HG03066 (cell line): ENCODE measurements at regions not wholly inside any gene's neighbourhood (a gene's known extent, or its start where the extent isn't known, plus 50 kb on each side); places are given as distances from the start of the nearest gene placed in this dataset.

Source experiments
- ATAC-seq: cut with Tn5 transposase; IDR thresholded peaks from one replicate; pipeline ENCODE4 v1.9.1; 2021; ENCODE audit warnings: low read depth; ENCODE audit not compliant: unreplicated experiment

DNA sequence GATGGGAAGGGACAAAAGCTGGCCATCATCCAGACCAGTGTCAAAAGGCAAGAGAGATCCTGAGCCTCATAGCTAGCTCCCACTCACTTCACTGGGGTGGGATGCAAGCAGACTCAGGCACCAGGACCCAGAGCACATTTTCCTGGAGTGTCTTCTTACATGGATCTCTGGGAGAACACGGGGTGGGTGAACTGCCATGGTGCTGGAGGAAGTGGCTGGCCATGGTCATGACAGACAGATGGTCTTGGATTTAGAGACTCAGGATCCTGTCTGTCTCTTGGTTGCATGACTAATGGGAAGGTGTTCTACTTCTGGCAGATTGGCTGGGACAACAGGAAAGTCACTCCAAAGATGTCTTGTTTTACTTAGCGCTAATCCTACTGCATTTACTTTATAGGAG is 311.5 kb downstream of the ATP23 start:
- ATAC-seq, result no peak

DNA sequence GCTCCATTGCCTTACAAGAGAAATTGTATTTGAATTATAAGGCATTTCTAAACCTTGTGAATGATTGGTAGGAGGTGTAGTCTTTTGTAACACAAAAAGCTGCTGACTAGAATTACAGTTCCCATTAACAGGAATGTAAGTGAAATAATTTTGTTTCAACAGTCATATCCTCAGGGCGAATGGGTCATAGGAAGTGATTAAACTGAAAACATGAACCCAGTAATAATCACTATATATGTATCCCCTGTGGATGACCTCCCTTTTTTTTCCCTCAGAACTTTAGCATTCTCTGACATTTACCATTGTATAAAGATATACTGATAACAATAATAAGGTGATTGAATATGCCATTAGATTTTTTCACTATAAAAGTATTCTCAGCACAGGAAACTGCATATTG is 312.3 kb downstream of the ATP23 start:
- ATAC-seq, result no peak

DNA sequence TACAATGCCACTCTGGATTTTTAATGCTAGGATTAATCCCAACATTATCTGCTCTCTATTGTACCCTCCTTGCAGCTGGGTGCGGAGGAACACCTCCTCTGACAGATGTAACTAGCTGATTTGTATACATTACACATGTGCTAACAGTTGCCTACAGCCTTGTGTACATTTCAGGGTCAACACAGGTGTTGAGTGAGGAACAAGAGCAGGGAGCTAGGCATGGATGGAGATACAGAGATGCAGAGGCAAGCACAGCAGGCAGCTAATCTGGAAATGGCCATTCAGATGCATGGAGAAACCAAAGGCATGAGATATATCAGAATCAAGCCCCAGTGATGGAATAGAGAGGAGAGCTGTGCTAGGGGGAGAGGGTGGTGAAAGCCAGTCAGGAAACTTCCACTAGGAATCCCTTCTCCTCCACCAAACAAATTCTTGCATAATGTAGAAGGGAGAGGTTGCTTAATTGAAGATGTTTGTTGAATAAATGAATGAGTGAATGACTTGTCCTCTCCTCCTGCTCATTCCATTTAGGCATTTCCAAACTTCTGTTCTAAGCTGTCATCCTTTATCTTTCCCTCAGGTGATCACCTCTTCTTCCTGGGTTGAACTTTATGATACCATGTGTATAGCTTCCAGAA is 313.2 kb downstream of the ATP23 start:
- ATAC-seq, result no peak

DNA sequence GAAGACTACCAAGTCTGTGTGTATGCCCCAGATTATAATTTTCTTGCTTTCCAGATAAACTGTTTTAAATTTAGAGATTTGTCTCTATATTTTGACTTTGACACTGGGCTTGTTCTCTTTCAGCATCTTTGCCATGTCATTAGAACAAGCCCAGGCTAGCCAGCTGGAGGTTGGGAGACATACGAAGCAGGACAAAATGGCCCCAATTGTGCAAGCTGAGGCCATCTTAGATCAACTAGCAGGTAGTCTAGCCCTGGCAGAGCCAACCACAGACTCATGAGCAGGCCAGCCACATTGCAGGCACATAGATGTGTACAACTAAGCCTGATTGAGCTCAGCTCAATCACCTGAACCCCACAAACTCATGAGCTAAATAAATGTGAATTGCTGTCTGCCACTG is 321.4 kb downstream of the ATP23 start:
- ATAC-seq, result no peak

DNA sequence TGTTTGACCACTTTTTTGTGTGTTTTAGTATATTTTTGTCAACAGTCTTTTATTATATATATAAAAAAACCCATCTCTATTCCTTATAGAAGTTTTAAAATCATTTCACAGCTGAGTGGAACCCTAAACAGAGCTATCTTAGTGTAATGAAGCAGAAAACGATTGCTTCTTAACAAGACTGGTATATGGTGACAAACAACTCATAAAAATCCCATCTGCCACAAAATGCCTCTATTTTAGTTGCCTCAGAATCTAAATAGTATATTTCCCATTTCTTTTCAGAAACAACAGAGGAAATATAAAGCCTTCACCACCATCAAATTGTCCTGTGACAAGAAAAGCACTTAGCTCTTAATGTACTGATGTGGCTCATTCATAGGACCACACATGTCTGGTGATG is 322.4 kb downstream of the ATP23 start:
- ATAC-seq, result no peak

DNA sequence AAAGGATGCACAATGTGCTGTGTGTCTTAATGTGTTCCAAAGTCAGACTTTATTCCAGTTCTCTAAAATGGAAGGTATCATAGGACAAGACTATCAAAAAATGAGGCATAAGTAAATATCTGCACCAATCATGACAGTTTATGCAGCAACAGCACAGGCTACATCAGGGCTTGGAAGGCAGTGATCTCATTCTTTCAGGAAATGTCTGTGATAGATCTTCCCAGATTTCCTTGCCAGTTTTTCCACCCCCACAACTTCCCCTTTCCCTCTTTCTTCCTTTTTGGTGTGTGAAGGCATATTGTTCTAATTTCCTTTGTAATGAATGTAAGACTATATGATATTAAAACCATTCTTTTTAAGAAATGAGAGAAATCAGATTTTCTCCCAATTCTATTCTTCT is 326.7 kb downstream of the ATP23 start:
- no peak for ATAC-seq

DNA sequence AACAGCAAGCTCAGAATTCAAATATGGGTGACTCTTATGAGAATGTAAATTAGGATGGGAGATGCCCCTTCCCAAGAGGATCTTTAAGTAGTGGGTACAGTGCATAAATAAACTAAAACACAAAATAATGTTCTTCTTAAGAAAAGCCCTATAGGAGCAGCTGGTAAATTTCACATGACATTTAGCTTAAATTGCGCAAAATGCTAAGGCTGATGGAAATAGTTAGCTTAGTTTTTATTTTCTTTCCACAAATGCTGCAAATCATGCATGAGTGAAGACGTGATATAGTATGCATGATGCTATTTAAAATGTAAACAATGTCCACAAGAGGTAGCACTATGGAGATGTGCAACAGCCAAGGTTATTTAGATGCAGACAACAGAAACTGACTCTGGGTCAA is 328.1 kb downstream of the ATP23 start:
- no peak for ATAC-seq

DNA sequence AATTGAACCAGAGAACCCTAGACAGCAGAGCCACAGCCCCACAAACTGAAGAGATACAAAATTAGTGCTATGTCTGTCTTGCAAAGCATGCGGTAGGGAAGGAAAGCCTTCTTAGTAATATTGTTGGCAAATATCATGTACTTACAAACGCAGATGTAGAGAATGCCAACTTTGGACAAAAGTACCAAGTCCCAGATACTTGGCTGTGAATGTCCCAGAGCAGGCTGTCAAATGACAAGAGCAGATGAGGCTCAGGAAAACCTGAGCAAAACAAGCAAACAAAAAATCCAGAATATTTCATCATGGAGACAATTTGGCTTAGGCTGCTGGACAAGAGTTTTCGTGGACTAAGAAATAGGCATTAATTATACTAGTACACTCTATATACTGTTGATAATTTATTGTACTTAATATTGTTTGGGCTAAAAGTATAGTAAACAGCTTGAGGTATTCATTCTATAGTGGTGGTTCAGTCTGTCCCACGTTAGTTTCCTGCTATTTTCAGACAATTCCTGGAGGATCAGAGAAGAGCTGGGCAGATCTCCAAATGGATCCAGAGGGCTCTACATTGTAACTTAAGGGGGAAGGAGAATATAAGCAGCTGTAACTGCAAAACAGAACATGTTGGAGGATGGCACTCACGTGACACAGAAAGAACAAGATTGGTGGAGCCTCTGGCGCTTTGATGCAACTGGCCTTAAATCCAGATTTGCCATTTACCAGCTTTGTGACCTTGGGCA is 329.8 kb downstream of the ATP23 start:
- ATAC-seq, result no peak

DNA sequence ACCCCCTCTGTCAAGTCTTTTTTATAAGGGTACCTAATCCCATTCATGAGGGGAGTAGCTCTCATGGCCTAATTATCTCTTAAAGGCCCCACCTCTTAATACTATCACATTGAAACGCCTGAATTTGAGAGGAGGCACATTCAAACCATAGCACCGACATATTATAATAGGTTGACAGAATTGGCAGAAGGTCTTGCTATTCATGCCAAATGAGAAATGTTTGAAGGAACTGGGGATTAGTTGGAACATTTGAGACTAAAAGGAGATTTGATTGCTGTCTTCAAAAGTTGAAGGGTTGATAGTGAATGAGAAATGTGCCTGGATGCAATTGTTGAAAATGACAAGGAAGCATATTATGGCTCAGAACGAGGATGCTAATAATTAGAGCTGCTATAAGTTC is 331.1 kb downstream of the ATP23 start:
- no peak for ATAC-seq

DNA sequence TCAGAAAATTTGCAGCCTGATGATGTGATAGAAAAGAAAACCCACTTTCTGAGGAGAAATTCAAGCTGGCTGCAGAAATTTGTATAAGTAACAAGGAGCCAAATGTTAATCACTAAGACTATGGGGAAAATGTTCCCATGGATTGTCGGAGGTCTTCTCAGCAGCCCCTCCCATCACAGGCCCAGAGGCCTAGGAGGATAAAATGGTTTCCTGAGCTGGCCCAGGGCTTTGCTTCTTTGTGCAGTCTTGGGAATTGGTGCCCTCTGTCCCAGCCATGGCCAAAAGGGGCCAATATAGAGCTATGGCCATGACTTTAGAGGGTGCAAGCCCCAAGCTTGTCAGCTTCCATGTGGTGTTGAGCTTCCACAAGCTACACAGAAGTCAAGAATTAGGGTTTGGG is 335.9 kb downstream of the ATP23 start:
- no peak for ATAC-seq

DNA sequence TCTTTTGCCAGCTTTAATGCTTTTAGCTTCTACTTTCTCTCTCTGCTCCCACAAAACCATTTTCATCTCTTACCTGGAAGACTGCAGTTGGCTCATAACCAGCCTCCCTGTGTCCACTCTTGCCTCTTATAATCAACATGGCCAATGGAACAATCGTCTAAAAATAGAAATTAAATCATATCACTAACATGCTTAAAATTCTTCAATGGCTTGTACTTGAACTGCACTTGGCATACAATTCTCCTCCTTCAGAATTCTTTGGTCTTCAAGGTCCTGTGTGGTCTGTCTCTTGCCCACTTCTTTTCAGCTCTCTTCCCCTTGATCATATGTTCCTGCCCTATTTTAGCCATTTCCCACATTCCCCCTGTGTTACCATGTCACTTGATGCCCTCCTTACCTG is 342.2 kb downstream of the ATP23 start:
- no peak for ATAC-seq

DNA sequence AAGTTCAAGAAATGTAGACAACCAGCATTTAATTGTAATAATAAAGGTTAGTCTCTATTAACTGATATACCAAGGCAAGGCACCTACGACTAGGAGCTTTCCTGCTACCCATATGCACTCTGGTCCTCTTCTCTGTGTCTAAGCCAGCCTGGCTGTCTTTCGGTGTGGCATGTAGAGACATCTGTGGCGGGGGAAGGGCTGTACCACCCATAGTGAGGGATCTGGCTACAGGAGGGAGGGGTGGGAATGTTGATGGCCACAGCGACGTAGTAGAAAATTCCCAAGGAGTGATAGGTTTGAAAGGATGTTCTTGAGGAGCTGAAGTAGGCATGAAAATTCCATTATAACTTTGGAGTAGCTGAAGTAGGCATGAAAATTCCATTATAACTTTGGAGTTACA is 344.2 kb downstream of the ATP23 start:
- ATAC-seq, result no peak

DNA sequence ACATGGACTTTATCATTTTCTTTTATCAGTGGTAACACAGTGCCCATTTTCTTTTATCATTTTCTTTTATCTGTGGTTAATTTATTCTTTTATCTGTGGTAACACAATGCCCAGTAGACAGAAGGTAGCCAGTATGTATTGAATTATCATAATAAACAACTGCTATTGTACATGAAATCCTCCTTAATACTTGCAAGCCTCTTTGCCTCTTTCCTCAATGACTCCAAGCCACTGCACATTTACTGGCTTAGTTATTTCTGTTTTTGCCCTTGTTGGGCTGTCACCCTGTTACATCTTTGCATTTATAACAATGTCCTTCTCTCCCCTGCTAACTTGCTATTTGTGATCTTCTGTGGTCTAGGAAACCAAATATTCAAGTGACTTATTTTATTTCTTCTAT is 345.0 kb downstream of the ATP23 start:
- no peak for ATAC-seq

DNA sequence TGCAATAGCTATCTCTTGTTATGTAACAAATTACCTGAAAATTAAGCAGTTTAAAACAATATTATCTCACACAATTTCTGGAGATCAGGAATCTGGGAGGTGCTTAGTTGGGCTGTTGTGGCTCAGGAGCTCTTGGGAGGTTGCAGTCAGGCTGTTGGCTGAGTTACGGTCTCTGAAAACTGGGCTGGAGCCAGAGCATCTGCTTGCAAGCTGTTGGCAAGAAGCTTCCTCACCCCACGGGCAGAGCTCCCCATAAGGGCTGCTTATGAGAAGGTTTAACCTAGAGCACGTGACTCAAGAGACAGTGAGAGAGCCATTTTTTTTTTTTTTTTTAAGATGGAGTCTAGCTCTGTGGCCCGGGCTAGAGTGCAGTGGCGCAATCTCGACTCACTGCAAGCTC is 346.8 kb downstream of the ATP23 start:
- ATAC-seq, result no peak

DNA sequence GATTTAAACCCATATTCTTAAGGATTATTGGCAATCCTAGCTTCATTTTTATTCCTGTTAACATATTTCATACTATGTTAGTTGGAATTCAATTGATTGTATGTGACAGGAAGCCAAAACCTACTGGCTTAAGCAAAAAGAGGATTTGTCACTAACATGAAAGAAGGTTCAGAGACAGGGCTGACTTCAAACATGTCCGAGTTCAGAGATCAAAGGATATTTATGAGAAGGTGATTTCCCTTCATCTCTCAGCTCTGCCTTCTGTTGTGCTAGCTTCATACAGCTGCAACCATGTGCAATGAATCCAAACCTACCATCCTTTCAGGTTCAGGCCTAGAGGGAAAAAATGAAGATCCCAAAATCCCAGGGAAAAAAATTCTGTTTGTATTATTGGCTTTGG is 349.7 kb downstream of the ATP23 start:
- no peak for ATAC-seq

DNA sequence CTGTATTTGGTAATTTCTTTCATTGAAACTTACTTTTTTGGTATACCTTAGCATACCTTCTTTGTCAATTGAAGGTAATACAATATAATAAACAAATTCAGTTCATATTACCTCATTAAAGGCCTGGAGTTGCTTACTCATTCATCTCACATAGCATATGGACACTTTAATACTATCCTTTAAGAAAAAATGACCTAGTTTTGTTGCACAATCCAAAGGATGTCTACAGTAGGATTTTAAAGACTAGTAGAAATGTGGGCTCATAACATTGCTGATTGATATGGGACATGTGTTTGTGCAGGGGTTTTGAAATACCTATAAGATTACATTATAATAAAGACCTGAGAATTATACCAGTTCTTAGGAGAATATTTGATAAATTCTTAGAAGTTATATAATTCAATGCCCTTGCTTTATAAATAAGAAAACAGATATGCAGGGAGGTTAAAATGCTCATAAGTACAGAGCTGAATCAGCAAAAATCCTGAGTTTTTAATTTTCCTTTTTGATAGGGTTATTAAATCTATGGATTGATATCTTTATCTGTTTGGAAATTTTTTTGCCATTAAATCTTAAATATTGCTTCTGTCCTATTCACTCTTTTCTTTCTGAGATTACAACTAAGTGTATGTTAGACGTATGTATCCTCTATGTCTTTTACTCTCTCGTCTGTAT is 352.1 kb downstream of the ATP23 start:
- ATAC-seq, result no peak

DNA sequence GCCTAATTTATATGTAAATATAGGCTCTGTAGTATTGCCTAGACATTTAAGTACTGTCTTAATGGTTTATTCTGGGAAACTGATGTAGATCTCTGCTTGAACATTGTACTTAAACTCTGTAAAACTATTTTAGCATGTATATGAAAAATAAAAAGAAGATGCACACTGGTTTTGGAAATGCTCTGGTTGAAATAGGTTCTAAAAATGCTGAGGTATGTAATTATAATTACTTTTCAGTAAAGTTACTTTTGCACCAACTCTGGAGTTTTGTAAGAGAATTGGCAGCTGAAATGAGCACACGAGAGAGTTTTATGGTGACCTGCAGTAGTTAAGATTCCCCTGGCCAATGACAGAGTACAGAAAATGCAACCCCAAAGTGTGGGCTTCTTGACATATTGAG is 353.9 kb downstream of the ATP23 start:
- ATAC-seq, result no peak

DNA sequence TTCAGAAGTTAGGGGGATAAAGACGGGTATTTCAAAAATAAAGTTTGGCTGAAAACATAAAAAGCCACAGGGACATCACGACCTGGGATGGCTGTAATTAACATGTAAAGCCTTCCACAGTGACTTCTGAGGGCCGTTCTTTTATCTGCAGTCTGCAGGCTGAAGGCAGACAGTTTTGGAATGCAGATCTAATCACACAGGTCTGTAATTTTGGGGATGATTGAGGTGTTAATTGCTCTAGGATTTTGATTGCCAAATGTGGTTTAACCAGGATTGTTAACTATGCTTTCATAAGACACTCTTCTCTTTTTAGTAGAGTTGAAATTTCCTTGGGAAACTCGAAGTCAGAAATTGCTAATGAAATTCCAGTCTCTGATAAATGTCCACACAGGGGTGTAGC is 355.5 kb downstream of the ATP23 start:
- no peak for ATAC-seq

DNA sequence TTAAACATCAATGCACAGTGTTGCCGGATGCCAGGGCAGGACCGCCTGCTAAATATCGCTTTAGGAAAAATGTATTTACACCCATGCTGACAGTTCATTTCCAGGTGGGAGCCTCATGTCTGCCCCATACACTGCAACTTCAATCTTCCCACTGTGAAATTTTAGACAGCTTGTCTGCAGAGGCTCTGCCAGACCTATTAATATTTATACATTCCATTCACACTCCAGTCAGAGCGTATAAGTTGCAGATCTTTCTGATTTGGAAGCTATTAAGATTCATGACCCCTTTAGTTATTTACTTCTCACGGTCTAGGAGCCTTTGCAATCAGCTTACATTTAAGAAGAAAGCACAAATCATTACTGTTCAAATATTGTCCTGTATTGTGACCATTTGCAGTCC is 357.4 kb downstream of the ATP23 start:
- ATAC-seq, result no peak

DNA sequence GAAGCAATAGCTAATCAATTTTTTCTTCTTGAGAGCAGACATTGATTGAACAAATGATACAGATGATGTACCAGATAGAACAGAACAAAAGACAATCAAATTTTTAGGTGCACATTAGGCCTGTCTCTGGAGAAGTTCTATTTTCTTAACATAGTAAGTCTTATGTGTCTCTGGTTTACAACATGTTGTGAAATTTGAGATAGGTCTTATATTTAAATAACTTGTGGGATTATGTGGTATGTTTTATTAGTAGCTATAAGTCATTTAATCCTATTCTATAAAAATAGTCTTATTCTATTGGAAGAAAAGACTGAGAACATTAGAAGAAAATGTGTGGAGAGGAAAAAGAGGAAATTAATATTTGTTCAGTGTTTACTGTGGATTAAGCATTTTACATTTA is 358.0 kb downstream of the ATP23 start:
- ATAC-seq, result no peak

DNA sequence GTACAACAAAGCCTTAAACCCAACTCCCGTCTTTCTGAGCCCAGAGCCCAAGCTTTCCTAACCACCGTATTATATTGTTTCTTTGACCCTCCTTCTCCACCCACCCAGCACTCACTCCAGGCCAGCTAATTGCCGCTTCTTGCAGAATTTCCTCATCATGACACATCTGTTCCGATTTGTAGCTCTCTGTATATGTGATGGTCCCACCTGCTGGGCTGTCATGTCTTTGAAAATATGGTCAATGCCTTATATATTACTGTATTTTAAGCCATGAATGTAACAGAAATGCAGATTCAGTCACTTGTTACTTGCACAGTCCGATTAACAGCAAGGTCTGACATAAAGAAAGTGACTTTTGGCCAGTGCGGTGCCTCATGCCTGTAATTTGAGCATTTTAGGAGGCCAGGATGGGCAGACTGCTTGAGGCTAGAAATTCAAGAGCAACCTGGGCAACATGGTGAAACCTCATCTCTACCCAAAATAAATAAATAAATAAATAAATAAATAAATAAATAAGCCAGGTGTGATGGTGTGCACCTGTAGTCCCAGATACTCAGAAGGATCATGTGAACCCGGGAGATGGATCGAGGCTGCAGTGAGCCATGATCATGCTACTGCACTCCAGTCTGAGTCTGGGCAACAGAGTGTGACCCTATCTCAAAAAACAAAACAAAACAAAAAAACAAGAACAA is 359.8 kb downstream of the ATP23 start:
- no peak for ATAC-seq

DNA sequence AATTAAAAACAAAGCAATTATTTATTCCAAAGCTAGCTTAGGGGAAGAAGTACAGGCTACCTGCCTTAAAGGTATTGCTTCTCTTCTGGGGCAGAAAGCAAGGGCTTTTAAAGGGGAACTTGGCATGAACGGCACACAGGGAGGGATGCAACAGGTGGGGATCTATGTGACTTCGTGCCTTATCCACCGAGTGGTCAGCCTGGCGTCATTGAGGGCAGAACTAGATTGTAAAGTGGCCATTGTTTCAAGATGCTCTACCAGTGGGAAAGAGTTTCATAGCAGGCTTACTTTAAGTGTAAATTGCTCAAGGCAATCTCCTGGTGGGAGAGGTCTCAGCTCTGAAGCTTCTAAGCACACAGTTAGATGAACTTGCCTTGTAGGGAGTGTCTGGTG is 360.4 kb downstream of the ATP23 start:
- no peak for ATAC-seq
